GM18858 (cell line): ENCODE measurements at regions not wholly inside any gene's neighbourhood (a gene's known extent, or its start where the extent isn't known, plus 50 kb on each side); places are given as distances from the start of the nearest gene placed in this dataset.

ENCODE experiments used
- ATAC-seq: cut with Tn5 transposase; IDR thresholded peaks from one replicate; pipeline ENCODE4 v1.9.1; 2021; ENCODE audit not compliant: unreplicated experiment

- ATAC-seq: no peak
These were observed 468.4 kb downstream of the TCERG1L start for GRCh38 chr10:130843051-130843653.

DNA sequence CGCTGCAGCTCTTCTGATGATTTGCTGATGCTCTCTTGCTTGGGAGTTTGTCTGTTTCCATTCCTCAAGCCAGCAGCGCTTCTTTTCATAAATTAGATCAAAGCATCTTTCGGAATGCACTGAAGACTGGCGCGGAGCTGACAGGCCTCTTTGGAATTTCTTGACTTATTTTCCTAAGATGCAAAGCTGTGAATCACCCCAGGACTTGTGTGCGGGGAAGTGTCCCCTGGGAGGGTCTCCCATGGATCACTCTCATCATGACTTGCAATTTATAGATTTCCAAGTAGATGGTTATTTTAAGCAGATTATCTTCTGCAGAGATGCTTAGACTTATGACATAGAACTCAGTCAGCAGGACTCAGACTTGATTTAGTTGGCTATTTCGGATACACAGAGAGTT is 467.2 kb downstream of the TCERG1L start:
- ATAC-seq: no peak

GRCh38 chr10:130847170-130847569 is 464.4 kb downstream of the TCERG1L start:
- ATAC-seq: no peak

GRCh38 chr10:130848855-130849254 is 462.7 kb downstream of the TCERG1L start:
- no peak for ATAC-seq

DNA sequence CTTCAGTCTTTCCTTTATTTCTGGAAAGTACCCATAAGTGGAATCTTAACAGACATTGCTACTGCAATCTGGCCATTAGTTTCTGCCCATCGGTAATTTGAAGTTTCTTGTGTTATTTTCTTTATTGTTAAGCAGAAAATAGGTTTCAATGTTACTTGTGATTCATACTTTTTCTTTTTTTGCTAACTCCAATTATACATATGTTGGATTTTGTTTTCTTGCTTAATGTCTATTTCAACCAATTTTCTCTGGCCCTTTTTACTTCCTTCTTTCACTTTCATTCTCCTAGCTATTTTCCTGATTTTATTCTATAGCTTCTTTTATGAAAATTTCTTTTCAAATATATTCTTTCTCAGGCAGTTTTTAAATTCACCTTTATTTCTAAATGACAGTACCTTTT is 457.4 kb downstream of the TCERG1L start:
- ATAC-seq: no peak

- ATAC-seq: no peak
These were observed 453.8 kb downstream of the TCERG1L start for GRCh38 chr10:130857631-130858295.

GRCh38 chr10:130858626-130859025 is 452.9 kb downstream of the TCERG1L start:
- ATAC-seq: no peak

DNA sequence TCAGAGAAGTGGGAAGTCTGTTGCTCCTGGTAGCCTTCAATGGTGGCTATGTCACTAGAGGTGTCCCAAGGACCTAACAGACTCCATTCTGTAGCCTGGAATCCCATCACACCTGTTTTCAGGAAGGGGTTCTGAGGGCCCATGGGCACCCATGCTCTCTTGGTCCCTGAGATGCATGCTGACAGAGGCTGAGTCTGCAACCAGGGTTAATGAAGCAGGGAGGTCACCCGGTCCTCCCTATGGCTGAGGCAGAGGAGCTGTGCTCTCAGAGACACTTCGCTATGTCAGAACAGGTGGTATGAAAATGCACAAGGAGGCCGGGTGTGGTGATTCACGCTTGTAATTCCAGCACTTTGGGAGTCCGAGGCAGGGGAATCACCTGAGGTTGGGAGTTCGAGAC is 452.1 kb downstream of the TCERG1L start:
- no peak for ATAC-seq

DNA sequence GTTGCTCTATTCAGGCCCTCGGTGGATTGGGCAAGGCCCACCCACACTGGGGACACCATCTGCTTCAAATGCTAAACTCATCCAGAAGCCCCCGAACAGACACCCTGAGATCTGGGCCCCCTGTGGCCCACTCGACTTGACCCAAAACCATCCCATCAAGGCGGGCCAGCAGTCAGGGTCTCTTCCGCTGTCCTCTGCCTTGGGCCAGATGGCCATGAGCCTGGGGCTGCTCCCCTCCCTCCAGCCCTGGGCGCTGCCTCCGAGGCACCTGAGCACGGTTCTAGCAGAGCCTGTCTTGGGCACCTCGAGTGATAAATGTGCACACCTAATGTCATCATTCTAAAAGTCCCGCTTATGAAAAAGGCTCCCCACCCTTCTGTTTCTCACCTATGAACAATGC is 449.4 kb downstream of the TCERG1L start:
- no peak for ATAC-seq

- ATAC-seq: no peak
These were observed 448.9 kb downstream of the TCERG1L start for GRCh38 chr10:130862626-130863025.

DNA sequence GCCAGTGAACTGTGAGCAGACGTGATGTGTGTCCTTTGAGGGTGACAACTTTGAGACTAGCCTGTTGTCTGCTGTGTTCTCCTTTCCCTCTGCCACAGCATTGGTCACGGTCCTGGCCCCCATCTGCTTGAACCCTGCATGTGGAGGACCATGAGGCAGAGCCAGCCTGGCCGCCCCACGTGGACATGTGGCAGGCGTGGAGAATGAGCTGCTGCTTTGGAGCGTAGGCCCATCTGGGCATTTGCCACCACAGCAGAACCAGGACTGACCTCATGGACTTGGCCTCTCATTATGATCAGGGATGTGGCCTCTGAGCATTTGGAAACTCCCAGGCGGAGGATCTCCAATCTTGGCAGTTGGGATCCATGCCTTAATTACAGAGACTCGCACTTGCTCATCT is 448.5 kb downstream of the TCERG1L start:
- no peak for ATAC-seq

DNA sequence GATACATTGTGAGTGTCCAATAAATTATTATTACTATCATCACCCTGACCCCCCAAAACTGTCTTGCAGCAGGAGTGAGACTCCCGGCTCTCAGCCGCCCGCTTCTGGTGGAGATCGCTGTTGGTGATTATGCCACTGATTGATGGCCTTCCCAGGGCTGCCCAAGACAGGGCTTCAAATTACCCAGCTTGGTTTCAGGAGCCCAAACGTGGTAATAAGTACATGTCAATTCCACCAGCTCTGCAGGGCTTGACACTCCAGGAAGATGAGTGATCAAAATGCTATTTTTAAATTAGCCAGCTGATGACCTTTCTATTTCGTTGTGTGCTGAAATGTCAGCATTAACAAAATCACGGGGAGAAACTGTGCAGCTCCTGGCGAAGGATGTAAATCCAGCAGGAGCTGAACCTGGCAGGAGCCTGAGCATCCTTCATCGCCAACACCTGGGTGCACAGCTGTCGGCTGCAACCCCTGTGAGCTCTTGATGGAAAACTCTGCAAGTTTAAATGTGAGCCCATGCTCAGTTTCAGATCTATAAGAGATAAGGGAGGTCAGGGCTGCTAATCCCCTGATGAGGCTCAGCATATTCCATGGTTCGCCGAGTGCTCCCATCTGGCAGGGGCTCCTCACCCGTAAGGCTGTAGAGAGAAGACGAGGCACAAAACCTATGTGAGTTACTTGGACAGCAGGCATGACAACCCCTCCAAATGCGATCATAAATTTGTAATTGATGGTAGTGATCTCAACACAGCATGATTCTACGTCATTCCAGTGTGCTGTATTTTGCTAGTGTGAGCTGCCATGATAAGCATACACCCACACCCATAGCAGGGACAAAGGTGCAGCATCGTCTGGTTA is 446.3 kb downstream of the TCERG1L start:
- ATAC-seq: no peak

DNA sequence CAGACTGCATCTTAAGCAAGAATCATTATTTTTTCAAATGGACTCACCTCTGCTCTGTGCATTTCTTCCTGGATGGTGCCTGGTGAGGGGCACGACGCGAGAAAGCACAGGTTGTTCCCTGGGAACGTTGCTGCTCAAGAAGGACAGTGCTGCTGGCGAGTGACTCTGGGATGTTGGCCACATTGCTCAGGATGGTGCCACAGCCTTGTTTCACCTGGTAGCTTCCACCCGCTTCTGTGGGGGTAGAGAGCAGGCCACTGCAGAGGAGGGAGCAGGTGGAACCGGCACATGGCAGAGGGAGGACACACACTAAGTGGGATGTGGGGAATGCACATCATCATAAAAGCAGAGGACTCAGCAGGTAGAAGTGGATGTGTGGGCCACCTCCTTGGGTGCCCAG is 444.7 kb downstream of the TCERG1L start:
- ATAC-seq: no peak

DNA sequence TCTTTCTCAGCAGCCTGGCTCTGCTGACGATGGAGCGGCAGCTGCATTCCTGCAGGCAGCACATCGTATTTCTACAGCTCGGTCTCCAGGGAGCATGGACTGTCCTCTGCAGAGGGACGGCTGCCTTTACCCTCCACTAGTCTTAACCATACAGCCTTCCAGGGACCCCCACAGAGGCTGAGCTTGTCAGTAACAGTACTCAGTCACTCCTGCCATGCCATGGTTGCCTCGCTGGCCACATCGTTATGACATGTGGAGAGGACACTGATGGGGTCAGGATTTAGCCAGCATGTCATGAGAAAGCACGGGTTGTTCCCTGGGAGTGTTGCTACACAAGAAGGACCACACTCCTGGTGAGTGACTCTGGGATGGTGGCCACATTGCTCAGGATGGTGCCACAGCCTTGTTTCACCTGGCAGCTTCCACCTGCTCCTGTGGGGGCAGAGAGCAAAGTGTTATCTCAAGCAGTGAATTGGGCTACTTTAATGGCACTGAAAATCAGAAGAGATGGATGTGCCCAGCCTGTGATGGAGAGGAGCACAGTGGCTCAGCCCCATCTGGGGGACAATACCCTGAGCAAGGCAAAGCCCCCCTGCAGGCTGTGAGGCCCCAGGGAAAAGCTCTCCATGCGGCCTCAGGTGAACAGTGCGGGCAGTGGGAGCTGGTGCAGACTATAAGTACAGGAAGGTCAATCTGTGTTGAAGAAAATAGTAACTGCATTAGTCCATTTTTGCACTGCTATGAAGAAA is 443.9 kb downstream of the TCERG1L start:
- ATAC-seq: no peak

DNA sequence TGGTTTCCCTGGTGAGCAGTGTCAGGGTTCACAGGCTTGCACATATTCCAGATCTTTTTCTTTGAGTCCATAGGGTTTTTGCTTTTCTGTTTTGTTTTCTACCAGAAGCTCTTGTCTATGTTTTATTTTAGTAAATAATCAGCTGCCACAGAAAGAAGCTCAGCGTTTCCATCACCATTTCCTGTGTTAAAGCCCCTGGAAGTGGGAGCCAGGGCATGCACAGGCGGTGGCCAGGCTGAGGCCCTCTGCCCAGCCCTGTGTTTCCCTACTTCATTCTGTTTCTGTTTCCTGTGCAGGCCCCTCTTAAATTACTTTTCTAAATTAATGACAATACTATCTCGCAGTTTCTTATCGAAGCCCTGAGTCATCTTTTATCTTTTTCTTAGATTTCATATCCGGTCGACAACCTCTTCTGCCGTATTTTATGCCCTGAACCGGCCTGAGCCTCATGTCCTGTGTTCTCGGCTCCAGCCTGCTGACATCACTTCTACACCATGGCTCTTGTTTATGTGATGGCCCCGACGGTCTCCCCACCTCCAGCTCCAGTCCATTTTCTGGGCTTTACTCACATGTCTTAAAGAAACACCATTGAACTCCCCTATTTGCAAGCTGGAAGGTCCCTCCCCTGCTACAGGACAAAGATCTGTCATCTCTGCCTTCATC is 442.2 kb downstream of the TCERG1L start:
- no peak for ATAC-seq

- no peak for ATAC-seq
These were observed 440.1 kb downstream of the TCERG1L start for GRCh38 chr10:130871406-130871805.

GRCh38 chr10:130873636-130874035 is 437.9 kb downstream of the TCERG1L start:
- no peak for ATAC-seq

DNA sequence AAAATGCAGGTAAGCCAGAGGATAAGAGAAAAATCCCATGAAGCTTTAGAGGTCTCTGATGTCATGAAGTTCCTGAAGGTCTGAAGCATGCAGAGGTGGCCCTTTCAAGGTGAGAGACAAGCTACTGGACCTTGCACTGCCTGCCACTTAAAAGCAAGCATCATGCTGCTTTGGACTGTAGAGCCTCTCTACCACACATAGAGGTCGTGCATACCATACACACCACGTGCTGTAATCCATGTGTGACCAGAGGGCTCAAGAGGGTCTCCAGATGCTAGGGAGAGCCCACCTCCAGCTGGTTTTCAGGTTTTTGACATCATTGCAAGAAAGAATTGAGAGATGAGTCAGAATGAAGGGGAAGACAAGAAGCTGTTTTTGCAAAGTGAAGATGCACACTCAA is 436.4 kb downstream of the TCERG1L start:
- no peak for ATAC-seq

GRCh38 chr10:130875897-130876472 is 435.5 kb downstream of the TCERG1L start:
- ATAC-seq: no peak

DNA sequence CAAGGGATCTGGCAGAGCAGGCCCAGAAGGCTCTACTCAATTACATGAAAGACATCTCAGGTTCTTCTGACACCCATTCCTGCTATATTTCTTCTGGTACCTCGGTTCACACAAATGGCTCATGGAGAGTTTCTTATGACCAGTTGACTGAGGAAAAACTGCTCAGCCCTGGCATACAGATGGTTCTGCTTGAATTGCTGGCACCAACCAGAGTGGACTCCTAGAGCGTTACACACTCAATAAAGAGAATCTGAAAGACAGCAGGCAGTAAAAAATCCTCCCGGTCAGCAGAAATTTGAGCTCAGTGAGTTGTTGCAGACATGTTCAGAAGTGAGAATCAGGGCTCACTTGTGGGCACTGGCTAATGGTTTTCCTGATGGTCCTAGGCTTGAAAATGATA is 434.4 kb downstream of the TCERG1L start:
- ATAC-seq: no peak

- no peak for ATAC-seq
These were observed 433.4 kb downstream of the TCERG1L start for GRCh38 chr10:130878131-130878530.
